H9 (cell line): ENCODE measurements at regions not wholly inside any gene's neighbourhood (a gene's known extent, or its start where the extent isn't known, plus 50 kb on each side); places are given as distances from the start of the nearest gene placed in this dataset.
A peak's percentile ranks its signal among the peaks of the same experiment; 100 is the strongest.

Experiments
- DNase-seq: peaks from one replicate; pipeline ENCODE4 v3.0.0-alpha.2; 2017
- H2AFZ ChIP-seq: one replicate; pipeline ENCODE4 v1.6.1; 2013; ENCODE audit warnings: mild to moderate bottlenecking, low read length, control low read depth, moderate library complexity
- H2AK5ac ChIP-seq: 2 replicates; pipeline ENCODE4 v1.6.1; 2013; ENCODE audit warnings: low read length, control low read depth, mixed read lengths; ENCODE audit not compliant: insufficient read length
- H2BK120ac ChIP-seq: one replicate; pipeline ENCODE4 v1.6.1; 2013; ENCODE audit warnings: low read depth, mild to moderate bottlenecking, low read length, control low read depth, inconsistent platforms; ENCODE audit not compliant: poor library complexity, severe bottlenecking
- H2BK12ac ChIP-seq: 2 replicates; pipeline ENCODE4 v1.6.1; 2013; ENCODE audit warnings: low read length, control low read depth, mixed read lengths, low read depth; ENCODE audit not compliant: insufficient read length
- H2BK15ac ChIP-seq: 2 replicates; pipeline ENCODE4 v1.6.1; 2013; ENCODE audit warnings: low read depth, low read length, control low read depth
- H2BK20ac ChIP-seq: one replicate; pipeline ENCODE4 v1.6.1; 2013; ENCODE audit warnings: low read depth, mild to moderate bottlenecking, low read length, control low read depth, inconsistent platforms; ENCODE audit not compliant: poor library complexity, severe bottlenecking
- H2BK5ac ChIP-seq: 2 replicates; pipeline ENCODE4 v1.6.1; 2013; ENCODE audit warnings: low read length, control low read depth, mixed read lengths; ENCODE audit not compliant: insufficient read length
- H3K14ac ChIP-seq: 2 replicates; pipeline ENCODE4 v1.6.1; 2013; ENCODE audit warnings: low read length, control low read depth; ENCODE audit not compliant: insufficient read depth
- H3K18ac ChIP-seq: 2 replicates; pipeline ENCODE4 v1.6.1; 2013; ENCODE audit warnings: low read depth, mild to moderate bottlenecking, mixed read lengths, low read length, control low read depth; ENCODE audit not compliant: insufficient read length
- H3K23ac ChIP-seq: 2 replicates; pipeline ENCODE4 v1.6.1; 2013; ENCODE audit warnings: low read length, control low read depth, mixed read lengths, low read depth; ENCODE audit not compliant: insufficient read length
- H3K23me2 ChIP-seq: 2 replicates; pipeline ENCODE4 v1.6.1; 2013; ENCODE audit warnings: low read depth, mild to moderate bottlenecking, mixed read lengths, low read length, control low read depth; ENCODE audit not compliant: insufficient read length, poor library complexity, severe bottlenecking
- H3K27ac ChIP-seq: 2 replicates; pipeline ENCODE4 v1.5.1; 2013; ENCODE audit warnings: low read length, control low read depth, mixed read lengths, low read depth; ENCODE audit not compliant: insufficient read length
- H3K27me3 ChIP-seq: 2 replicates; pipeline ENCODE4 v1.6.1; 2013; ENCODE audit warnings: low read length, control low read depth, inconsistent platforms; ENCODE audit not compliant: insufficient read depth
- H3K4ac ChIP-seq: 2 replicates; pipeline ENCODE4 v1.6.1; 2013; ENCODE audit warnings: low read depth, mild to moderate bottlenecking, control low read depth, inconsistent platforms, low read length, moderate library complexity
- H3K4me1 ChIP-seq: 2 replicates; pipeline ENCODE4 v1.6.1; 2013; ENCODE audit warnings: low read length, control low read depth, inconsistent platforms; ENCODE audit not compliant: insufficient read depth
- H3K4me2 ChIP-seq: 2 replicates; pipeline ENCODE4 v1.6.1; 2013; ENCODE audit warnings: low read length, control low read depth, mixed read lengths; ENCODE audit not compliant: insufficient read length, insufficient read depth
- H3K56ac ChIP-seq: 2 replicates; pipeline ENCODE4 v1.6.1; 2013; ENCODE audit warnings: low read depth, mild to moderate bottlenecking, mixed read lengths, low read length, control low read depth; ENCODE audit not compliant: insufficient read length
- H3K79me1 ChIP-seq: 2 replicates; pipeline ENCODE4 v1.6.1; 2013; ENCODE audit warnings: low read depth, mild to moderate bottlenecking, moderate library complexity, low read length, control low read depth, inconsistent platforms; ENCODE audit not compliant: insufficient read depth, poor library complexity, severe bottlenecking
- H3K79me2 ChIP-seq: 2 replicates; pipeline ENCODE4 v1.6.1; 2013; ENCODE audit warnings: low read length, control low read depth, inconsistent platforms; ENCODE audit not compliant: insufficient read depth
- H3K9ac ChIP-seq: 2 replicates; pipeline ENCODE4 v1.6.1; 2013; ENCODE audit warnings: low read length, control low read depth, mixed read lengths; ENCODE audit not compliant: insufficient read length; ENCODE audit errors: extremely low read depth
- H3K9me3 ChIP-seq: one replicate; pipeline ENCODE4 v1.6.1; 2013; ENCODE audit warnings: low read depth, low read length, inconsistent platforms; ENCODE audit not compliant: control insufficient read depth
- H3T11ph ChIP-seq: one replicate; pipeline ENCODE4 v1.6.1; 2013; ENCODE audit warnings: mild to moderate bottlenecking, low read length, control low read depth, inconsistent platforms
- H4K20me1 ChIP-seq: one replicate; pipeline ENCODE4 v1.6.1; 2013; ENCODE audit not compliant: control insufficient read depth, insufficient read length, insufficient read depth
- H4K5ac ChIP-seq: 2 replicates; pipeline ENCODE4 v1.6.1; 2013; ENCODE audit warnings: low read depth, mild to moderate bottlenecking, mixed read lengths, low read length, control low read depth; ENCODE audit not compliant: insufficient read length
- H4K8ac ChIP-seq: replicated peaks from 2 replicates; pipeline ENCODE4 v1.6.1; 2013; ENCODE audit warnings: low read length, control low read depth, mixed read lengths, low read depth; ENCODE audit not compliant: insufficient read length
- H4K91ac ChIP-seq: 2 replicates; pipeline ENCODE4 v1.6.1; 2013; ENCODE audit warnings: low read depth, mild to moderate bottlenecking, moderate library complexity, mixed read lengths, low read length, control low read depth; ENCODE audit not compliant: insufficient read length
- H3K27ac Mint-ChIP-seq, 3 experiments: 2 replicates in 2 of 3; 3 replicates in 1 of 3; pipeline ENCODE4 v1.8.0; 2020 to 2021; ENCODE audit warnings: mixed read lengths in 3 of 3, mild to moderate bottlenecking in 1 of 3, moderate library complexity in 1 of 3
- H3K27me3 Mint-ChIP-seq: 2 replicates; pipeline ENCODE4 v1.8.0; 2021; ENCODE audit warnings: low read depth, mild to moderate bottlenecking, moderate library complexity, mixed read lengths
- H3K36me3 Mint-ChIP-seq, 3 experiments: 2 replicates in 2 of 3; 3 replicates in 1 of 3; pipeline ENCODE4 v1.8.0; 2020 to 2021; ENCODE audit warnings: low read depth in 3 of 3, mixed read lengths in 3 of 3; ENCODE audit not compliant: insufficient read depth in 1 of 3
- H3K4me1 Mint-ChIP-seq, 2 experiments: 2 replicates each; pipeline ENCODE4 v1.8.0; 2020; ENCODE audit warnings: mixed read lengths in 2 of 2
- H3K4me3 Mint-ChIP-seq, 2 experiments: 2 replicates in 1 of 2; 3 replicates in 1 of 2; pipeline ENCODE4 v1.8.0; 2020 to 2021; ENCODE audit warnings: mild to moderate bottlenecking in 2 of 2, mixed read lengths in 2 of 2, moderate library complexity in 1 of 2
- H3K9me3 Mint-ChIP-seq, 2 experiments: 2 replicates in 1 of 2; 3 replicates in 1 of 2; pipeline ENCODE4 v1.8.0; 2020; ENCODE audit warnings: mild to moderate bottlenecking in 2 of 2, mixed read lengths in 2 of 2, moderate library complexity in 1 of 2
- WGBS: extraction: QIAGEN DNeasy Blood & Tissue Kit; methylation state at CpG from one replicate; pipeline ENCODE4 v1.1.7; 2013; ENCODE audit warnings: missing lambda C conversion rate, low lambda C conversion rate, mixed read lengths; ENCODE audit not compliant: insufficient read length; ENCODE audit errors: extremely low coverage; 5-methylcytosine and 5-hydroxymethylcytosine counted together
- TF ChIP-seq, protein P1 (sequence below): fragments of 200-600 bp; sonication (generic); conservative IDR thresholded peaks from 3 replicates; pipeline ENCODE4 v1.8.0; 2021; ENCODE audit warnings: antibody characterized with exemption, mild to moderate bottlenecking

- Histone ChIP-seq H3K23me2 (no peaks in the 10 kb centered on the region), H3K56ac (no peak overlapping the region), H2AK5ac (no peak overlapping the region), H2BK120ac (no peak overlapping the region), H4K91ac (no peak overlapping the region), H4K5ac (no peak overlapping the region), H3K27me3 (no peaks in the 10 kb centered on the region), H4K20me1 (no peaks in the 10 kb centered on the region), H2BK12ac (no peak overlapping the region), H4K8ac (no peak overlapping the region), H3K23ac (no peak overlapping the region), H3K18ac (peak overlapping the region; percentile 58), H3K27ac (no peak overlapping the region), H2BK5ac (no peak overlapping the region), H2AFZ (no peak overlapping the region), H3K4me1 (no peaks in the 10 kb centered on the region; the same call in 1 of the 2 replicates), H3K79me1 (no peaks in the 10 kb centered on the region), H3K14ac (peak overlapping the region; percentile 67; the same call in 1 of the 2 replicates), H2BK15ac (no peak overlapping the region), H3K4me2 (no peak overlapping the region), H3K79me2 (no peaks in the 10 kb centered on the region), H3K4ac (no peak overlapping the region), H3T11ph (no peak overlapping the region), H3K9ac (no peak overlapping the region), H3K9me3 (no peaks in the 10 kb centered on the region), H2BK20ac (no peak overlapping the region)
- Mint-ChIP-seq H3K4me1 (peaks cover 24 to 30% of the 10 kb centered on the region in 2 experiments), H3K27ac (peak overlapping the region; percentile 19 to 62 (median 39); a peak in 2 of 7 replicates), H3K9me3 (0 out of 5 replicates have a peak, but pooled peaks cover 2 to 3% of the 10 kb centered on the region in 2 experiments), H3K27me3 (peaks cover 4% of the 10 kb centered on the region), H3K4me3 (no peak overlapping the region), H3K36me3 (peaks cover 0 to 12% (median 3%) of the 10 kb centered on the region in 3 experiments; a peak in 3 of 7 replicates)
- no peak for DNase-seq
- no CpG with 5 or more reads among the region's 28 CpGs for WGBS
- TF ChIP-seq, protein P1, sequence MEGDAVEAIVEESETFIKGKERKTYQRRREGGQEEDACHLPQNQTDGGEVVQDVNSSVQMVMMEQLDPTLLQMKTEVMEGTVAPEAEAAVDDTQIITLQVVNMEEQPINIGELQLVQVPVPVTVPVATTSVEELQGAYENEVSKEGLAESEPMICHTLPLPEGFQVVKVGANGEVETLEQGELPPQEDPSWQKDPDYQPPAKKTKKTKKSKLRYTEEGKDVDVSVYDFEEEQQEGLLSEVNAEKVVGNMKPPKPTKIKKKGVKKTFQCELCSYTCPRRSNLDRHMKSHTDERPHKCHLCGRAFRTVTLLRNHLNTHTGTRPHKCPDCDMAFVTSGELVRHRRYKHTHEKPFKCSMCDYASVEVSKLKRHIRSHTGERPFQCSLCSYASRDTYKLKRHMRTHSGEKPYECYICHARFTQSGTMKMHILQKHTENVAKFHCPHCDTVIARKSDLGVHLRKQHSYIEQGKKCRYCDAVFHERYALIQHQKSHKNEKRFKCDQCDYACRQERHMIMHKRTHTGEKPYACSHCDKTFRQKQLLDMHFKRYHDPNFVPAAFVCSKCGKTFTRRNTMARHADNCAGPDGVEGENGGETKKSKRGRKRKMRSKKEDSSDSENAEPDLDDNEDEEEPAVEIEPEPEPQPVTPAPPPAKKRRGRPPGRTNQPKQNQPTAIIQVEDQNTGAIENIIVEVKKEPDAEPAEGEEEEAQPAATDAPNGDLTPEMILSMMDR = no peak
These were observed 380.9 kb downstream of the SOX9 start for GRCh38 chr17:72501404-72502370.
